22Rv1 (cell line): ENCODE measurements at regions not wholly inside any gene's neighbourhood (a gene's known extent, or its start where the extent isn't known, plus 50 kb on each side); places are given as distances from the start of the nearest gene placed in this dataset.

Experiments
- H3K27ac ChIP-seq: fragments of 450-650 bp; 2 replicates; pipeline ENCODE4 v1.5.1; 2017
- CTCF ChIP-seq: fragments of 450-650 bp; IDR thresholded peaks from 2 replicates; pipeline ENCODE4 v1.5.1; 2017; ENCODE audit warnings: mild to moderate bottlenecking
- ZFX ChIP-seq: fragments of 450-650 bp; IDR thresholded peaks from 2 replicates; pipeline ENCODE4 v1.6.1; 2017; ENCODE audit warnings: antibody characterized with exemption, borderline replicate concordance

- no peak overlapping the region for H3K27ac ChIP-seq
- TF ChIP-seq ZFX (no peak), CTCF (no peak)
Measured at GRCh38 chr5:146940295-146940694, 61.7 kb upstream of the PPP2R2B start.

- TF ChIP-seq CTCF (no peak), ZFX (no peak)
- peak overlapping the region; percentile 66 for H3K27ac ChIP-seq
Measured at GRCh38 chr5:146944019-146944418, 65.5 kb upstream of the PPP2R2B start.

GRCh38 chr5:146944764-146945616, 66.4 kb upstream of the PPP2R2B start:
- H3K27ac ChIP-seq = peak overlapping the region; percentile 66
- no peak for TF ChIP-seq CTCF
- TF ChIP-seq ZFX = no peak

GRCh38 chr5:146945617-146946084, 67.1 kb upstream of the PPP2R2B start:
- H3K27ac ChIP-seq = peak overlapping the region; percentile 66
- TF ChIP-seq ZFX = no peak
- no peak for TF ChIP-seq CTCF

- no peak for TF ChIP-seq ZFX
- TF ChIP-seq CTCF = peak; percentile 73
- peak overlapping the region; percentile 66 for H3K27ac ChIP-seq
Measured at GRCh38 chr5:146947181-146947941, 68.8 kb upstream of the PPP2R2B start.

GRCh38 chr5:146948666-146949065, 70.1 kb upstream of the PPP2R2B start:
- TF ChIP-seq ZFX = no peak
- TF ChIP-seq CTCF = no peak
- no peak overlapping the region for H3K27ac ChIP-seq

- TF ChIP-seq ZFX = no peak
- TF ChIP-seq CTCF = no peak
- no peak overlapping the region for H3K27ac ChIP-seq
Measured at GRCh38 chr5:146952168-146952567, 73.6 kb upstream of the PPP2R2B start.
